Stimulated activated naive B cell treated with anti-CD40 and anti-IgM and Interleukin-4, amounts not matched to agents 10 μg/mL and 1 μg/mL and 100 μg/mL, for 72 hours (primary cell): ENCODE measurements at regions not wholly inside any gene's neighbourhood (a gene's known extent, or its start where the extent isn't known, plus 50 kb on each side); places are given as distances from the start of the nearest gene placed in this dataset.

Source experiments
- ATAC-seq, 2 donors: fragments of 150-1000 bp; cut with Tn5 transposase; replicated peaks; 2 replicates each; pipeline ENCODE4 v1.10.0; 2021; ENCODE audit warnings: moderate library complexity in 1 of 2
- DNase-seq: peaks from one replicate; pipeline ENCODE4 v3.0.0; 2021
- H3K27ac Mint-ChIP-seq: one replicate; pipeline ENCODE4 v1.8.0; 2022; ENCODE audit warnings: mild to moderate bottlenecking, mixed read lengths
- H3K27me3 Mint-ChIP-seq, 2 donors: one replicate each; pipeline ENCODE4 v1.8.0; 2022; ENCODE audit warnings: mixed read lengths in 2 of 2
- H3K36me3 Mint-ChIP-seq, 2 donors: one replicate each; pipeline ENCODE4 v1.8.0; 2022; ENCODE audit warnings: mixed read lengths in 2 of 2, mild to moderate bottlenecking in 1 of 2
- H3K4me1 Mint-ChIP-seq, 2 donors: one replicate each; pipeline ENCODE4 v1.8.0; 2022; ENCODE audit warnings: mixed read lengths in 2 of 2, mild to moderate bottlenecking in 1 of 2
- H3K4me3 Mint-ChIP-seq, 2 donors: one replicate each; pipeline ENCODE4 v1.8.0; 2022; ENCODE audit warnings: mild to moderate bottlenecking in 2 of 2, mixed read lengths in 2 of 2, moderate library complexity in 1 of 2
- H3K9me3 Mint-ChIP-seq, 2 donors: one replicate each; pipeline ENCODE4 v1.8.0; 2022; ENCODE audit warnings: mixed read lengths in 2 of 2, mild to moderate bottlenecking in 1 of 2

DNA sequence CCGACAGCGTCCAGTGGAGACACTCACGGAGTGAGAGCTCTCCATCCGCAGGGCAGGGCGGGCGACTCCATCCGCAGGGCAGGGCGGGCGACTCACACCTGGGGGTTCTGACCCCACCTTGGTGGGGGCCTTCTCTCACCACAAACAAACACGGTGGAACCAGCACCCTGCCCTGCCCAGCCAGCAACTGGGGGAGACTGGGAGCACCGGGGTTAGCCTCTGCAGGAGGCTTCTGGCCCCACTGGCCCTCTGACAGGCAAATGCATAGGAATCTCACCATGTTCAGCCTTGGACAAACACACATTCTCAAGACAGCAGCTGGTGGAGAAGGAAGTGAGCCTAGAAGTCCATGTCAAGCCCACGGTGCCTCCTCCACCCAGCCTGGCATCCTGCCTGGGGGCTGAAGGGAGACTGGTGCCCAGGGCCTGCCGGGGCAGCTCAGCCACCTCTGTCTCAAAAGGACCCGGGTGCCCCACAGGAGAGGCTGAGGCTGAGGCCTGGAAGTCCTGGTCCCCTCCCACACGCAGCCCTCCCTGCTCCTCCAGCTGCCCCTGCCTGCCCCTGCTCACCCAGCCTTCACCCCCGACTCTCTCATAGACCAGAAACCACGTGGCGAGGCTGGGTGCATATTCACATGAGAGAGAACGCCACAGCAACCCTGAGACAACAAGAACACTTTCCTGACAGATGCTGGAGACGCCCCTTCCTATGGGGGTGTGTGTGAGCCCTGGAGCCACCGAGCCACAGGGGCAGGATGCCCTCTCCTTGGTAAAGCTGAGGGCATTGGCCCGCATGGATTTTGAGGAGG is 98.4 kb upstream of the B3GAT1 start:
- no peaks in the 10 kb centered on the region for H3K27me3 Mint-ChIP-seq
- no peaks in the 10 kb centered on the region for H3K36me3 Mint-ChIP-seq
- H3K4me1 Mint-ChIP-seq: no peaks in the 10 kb centered on the region
- H3K4me3 Mint-ChIP-seq: no peak overlapping the region
- ATAC-seq: no peak
- no peak overlapping the region for H3K27ac Mint-ChIP-seq
- no peak for DNase-seq
- no peaks in the 10 kb centered on the region for H3K9me3 Mint-ChIP-seq

DNA sequence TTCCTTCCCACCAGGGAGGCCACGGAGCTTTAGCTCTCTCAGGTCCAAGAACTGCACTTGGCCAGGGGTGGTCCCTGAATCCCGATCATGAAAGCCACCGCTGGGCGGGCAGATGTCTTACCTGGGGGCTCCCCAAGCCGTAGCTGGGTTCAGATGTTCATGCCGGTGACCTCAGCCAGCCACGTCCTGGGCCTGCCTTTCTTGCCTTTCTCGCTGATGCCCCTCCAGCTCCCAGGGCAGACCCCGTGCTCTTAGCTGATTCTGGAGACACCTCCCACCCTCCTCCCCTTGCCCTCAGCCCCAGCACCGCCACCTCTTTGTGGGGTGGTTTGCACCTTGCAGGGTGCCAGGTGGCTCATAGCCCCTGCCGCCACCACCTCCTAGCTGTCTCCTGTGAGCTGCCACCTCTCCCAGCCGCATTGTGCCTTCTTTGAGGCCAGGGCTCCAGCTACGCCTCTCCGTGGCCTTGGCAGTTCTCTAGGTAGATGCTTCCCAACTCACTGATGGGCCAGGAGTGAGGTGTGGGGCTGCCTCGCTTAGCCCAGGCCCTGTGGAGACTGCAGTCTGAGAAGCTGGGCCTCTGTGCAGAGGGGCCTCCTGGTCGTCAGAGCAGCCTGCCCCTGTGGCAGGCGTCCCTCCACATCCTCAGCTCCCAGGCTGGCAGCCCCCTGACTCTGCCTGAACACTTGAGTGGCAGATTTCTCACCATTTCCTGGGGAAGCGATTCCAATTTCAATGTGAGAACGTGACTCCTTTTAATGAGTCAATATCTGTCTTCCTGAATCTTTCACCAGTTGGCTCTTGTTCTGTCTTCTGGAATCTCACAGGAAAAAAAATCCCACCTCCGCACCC is 97.6 kb upstream of the B3GAT1 start:
- Mint-ChIP-seq H3K9me3 (no peaks in the 10 kb centered on the region), H3K27ac (no peak overlapping the region), H3K27me3 (peaks cover 0 to 2% of the 10 kb centered on the region in 2 donors), H3K4me3 (no peak overlapping the region), H3K36me3 (no peaks in the 10 kb centered on the region), H3K4me1 (no peaks in the 10 kb centered on the region)
- DNase-seq (no peak), ATAC-seq (no peak)

DNA sequence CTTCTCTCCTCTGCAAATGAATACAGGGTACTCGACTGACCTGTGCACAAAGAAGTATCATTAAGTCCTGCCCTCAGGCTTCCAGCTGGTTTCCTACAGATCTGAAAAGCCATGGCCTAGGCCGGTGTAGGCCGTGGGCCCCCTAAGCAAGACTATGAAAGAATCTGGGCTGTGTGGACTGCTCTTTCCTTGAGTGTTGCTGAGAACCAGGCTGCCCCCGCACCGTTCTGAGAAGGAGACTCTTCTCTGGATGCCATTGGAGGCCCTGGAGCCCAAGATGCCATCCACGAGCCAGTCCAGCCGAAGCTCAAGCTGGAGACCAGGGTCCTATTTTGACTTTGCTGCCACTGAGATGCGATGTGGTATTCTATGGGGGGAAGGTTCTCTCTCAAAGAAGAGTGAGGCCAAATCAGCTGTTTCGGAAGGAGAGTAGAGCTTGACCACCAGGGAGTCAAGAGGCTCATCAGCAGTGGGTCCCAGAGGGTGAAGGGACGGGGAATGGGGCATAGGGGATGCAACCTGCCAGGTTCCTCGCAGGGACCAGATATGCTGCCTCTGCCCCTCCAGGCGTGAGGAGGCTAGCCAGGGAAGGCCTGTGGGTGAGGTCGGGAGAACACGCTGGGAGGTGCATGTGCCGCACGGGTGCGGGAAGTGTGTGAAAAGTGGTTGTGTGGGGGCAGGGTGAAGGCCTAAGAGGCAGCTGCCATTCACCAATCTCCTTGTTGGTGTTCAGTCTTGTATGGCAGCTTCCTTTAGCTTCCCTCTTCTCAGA is 96.4 kb upstream of the B3GAT1 start:
- DNase-seq (no peak), ATAC-seq (no peak)
- H3K36me3 Mint-ChIP-seq: no peaks in the 10 kb centered on the region
- peaks cover 5 to 9% of the 10 kb centered on the region in 2 donors for H3K27me3 Mint-ChIP-seq
- H3K9me3 Mint-ChIP-seq: no peaks in the 10 kb centered on the region
- H3K27ac Mint-ChIP-seq: no peak overlapping the region
- H3K4me3 Mint-ChIP-seq: no peak overlapping the region
- no peaks in the 10 kb centered on the region for H3K4me1 Mint-ChIP-seq

DNA sequence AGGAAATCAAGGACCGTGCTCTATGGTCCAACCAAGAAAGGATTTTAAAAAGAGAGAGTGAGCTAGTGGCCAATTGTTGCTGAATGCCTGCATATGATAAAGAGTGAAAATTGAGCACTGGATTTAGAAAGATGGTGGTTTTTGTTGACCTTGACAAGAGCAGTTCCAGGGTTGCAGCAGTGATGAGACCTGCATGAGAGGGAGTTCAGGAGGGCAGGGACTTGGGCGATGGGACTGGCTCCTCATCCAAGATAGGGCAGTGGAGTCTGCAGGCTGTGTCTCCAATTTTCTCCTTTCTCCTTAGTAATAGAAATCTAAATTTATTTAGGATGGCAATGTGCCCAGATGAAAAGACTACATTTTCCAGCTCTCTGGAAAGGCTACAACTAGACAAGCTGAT is 94.0 kb upstream of the B3GAT1 start:
- Mint-ChIP-seq H3K27me3 (peaks cover 5 to 9% of the 10 kb centered on the region in 2 donors), H3K9me3 (no peaks in the 10 kb centered on the region), H3K36me3 (no peaks in the 10 kb centered on the region), H3K4me1 (no peaks in the 10 kb centered on the region), H3K27ac (no peak overlapping the region), H3K4me3 (no peak overlapping the region)
- no peak for DNase-seq
- ATAC-seq: no peak

DNA sequence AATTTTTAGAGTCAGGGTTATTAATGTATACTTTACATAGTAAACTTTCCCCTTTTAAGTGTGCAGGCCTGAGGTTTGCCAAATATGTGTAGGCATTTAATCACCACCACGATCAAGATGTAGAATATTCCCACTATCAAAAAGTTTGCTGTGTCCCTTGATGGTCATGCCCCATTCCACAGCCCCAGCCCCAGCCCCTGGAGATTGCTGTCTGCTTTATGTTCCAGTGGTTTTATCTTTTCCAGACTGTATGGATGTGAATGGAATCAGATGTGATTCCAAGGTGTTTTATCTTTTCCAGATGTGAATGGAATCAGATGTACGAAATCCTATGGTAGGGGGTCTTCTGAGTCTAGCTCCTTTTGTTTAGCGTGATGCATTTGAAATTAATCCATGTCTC is 93.1 kb upstream of the B3GAT1 start:
- H3K4me1 Mint-ChIP-seq: no peaks in the 10 kb centered on the region

DNA sequence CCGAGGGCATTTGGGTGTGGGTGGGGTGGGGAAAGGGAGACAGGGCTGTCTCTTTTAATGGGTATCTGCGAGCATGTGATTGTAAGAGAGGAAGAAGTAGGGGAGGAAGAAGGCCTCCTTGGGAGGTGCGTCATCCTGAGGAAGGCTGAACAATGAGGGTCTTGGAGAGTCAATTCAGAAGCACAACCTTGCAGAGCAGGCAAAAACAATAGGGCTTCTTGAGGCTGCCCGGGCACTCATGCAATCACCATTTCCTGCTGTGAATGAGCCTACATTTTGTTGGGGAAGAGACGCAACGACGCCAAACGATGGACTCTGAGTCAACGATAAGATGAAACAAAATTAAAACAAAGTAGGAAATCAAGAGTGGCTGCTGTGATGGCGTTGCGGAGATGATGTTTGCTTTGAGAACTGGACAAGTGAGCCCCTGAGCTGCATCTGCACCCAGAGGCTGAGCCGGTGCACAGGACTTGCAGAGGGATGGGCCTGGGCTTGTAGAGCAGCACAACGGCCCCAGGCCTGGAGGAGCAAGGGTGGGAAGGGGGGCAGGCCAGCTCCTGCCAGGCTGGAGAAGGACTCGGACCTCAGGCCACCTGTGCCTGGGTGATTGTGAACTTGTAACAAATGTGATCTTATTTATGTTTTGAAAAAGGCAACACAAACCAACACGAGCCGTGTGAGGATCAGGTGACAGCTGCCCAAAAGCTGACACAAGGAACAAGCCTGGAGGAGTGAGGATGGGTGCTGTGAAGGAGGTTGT is 92.3 kb upstream of the B3GAT1 start:
- no peak for DNase-seq
- no peaks in the 10 kb centered on the region for H3K9me3 Mint-ChIP-seq
- no peak for ATAC-seq

More for the DNA sequence above, 93.1 kb upstream of the B3GAT1 start:
- Mint-ChIP-seq H3K27ac (no peak overlapping the region), H3K4me3 (no peak overlapping the region), H3K9me3 (no peaks in the 10 kb centered on the region), H3K27me3 (peaks cover 5 to 9% of the 10 kb centered on the region in 2 donors), H3K36me3 (no peaks in the 10 kb centered on the region)
- no peak for DNase-seq
- no peak for ATAC-seq

DNA sequence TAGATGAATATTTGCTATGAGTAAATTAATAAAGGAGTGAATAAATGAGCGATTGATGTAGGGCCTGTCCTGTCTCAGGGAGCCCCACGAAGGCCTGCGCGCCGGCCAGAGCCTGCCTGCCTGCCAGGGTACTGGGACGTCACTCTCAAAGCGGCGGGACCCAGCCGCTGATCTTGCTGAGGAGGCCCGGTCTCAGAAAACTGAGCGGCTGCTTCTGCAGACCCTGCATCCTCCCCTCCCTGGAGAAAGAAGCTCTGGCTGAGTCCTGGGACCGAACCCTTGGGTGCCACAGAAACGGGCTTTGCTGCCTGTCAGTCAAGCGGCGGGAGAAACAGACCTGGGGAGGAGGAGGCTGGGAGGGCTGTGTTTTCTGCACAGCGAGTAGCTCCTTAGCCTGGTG is 91.6 kb upstream of the B3GAT1 start:
- ATAC-seq: no peak
- DNase-seq: no peak
- Mint-ChIP-seq H3K27ac (no peak overlapping the region), H3K27me3 (peaks cover 5 to 9% of the 10 kb centered on the region in 2 donors), H3K9me3 (no peaks in the 10 kb centered on the region), H3K4me1 (no peaks in the 10 kb centered on the region), H3K4me3 (no peak overlapping the region), H3K36me3 (no peaks in the 10 kb centered on the region)

More for the DNA sequence above, 92.3 kb upstream of the B3GAT1 start:
- Mint-ChIP-seq H3K27ac (no peak overlapping the region), H3K4me3 (no peak overlapping the region), H3K36me3 (no peaks in the 10 kb centered on the region), H3K27me3 (peaks cover 5 to 9% of the 10 kb centered on the region in 2 donors), H3K4me1 (no peaks in the 10 kb centered on the region)

DNA sequence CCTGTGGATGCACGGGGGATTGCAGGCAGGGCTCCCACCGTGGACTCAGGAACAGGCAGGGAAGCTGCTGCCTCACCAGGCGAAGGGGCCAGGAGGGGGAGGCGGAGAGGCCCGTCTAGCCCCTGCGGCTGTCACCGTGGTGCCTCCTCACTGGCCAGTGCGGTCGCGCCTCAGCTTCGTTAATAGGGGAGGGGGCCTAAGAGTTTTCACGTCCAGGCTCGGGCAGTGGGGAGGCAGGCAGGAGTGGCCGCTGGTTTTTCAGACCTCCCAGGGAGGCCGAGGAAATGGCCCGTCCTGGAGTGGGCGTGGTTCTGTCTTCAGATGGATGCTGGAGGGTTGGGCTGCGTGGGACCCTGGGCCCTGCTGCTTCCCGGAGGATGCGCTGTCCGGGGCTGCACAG is 91.1 kb upstream of the B3GAT1 start:
- no peak overlapping the region for H3K27ac Mint-ChIP-seq
- no peak for ATAC-seq

DNA sequence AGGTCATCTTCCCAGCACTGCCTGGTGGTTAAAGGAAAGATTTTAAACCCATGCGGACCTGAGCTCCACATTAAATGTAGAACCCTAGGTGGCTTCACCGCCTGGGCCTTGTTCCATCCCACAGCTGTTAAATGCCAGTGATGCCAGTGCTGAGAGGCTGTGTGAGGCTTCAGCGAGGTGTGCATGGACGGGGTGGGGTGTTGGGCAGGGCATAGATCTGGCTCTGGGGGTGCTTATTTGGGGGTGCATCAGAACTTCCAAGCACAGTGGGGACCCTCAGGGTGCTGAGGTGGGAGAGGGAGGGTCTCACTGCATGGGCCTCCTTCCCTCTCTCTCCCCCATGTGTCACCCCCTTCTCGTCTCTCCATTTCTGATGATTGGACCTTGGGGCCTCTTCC is 90.1 kb upstream of the B3GAT1 start:
- ATAC-seq: no peak
- peaks cover 5 to 9% of the 10 kb centered on the region in 2 donors for H3K27me3 Mint-ChIP-seq

More for the DNA sequence above, 91.1 kb upstream of the B3GAT1 start:
- Mint-ChIP-seq H3K27me3 (peaks cover 5 to 9% of the 10 kb centered on the region in 2 donors), H3K36me3 (no peaks in the 10 kb centered on the region), H3K4me1 (no peaks in the 10 kb centered on the region), H3K9me3 (no peaks in the 10 kb centered on the region), H3K4me3 (no peak overlapping the region)
- DNase-seq: no peak

DNA sequence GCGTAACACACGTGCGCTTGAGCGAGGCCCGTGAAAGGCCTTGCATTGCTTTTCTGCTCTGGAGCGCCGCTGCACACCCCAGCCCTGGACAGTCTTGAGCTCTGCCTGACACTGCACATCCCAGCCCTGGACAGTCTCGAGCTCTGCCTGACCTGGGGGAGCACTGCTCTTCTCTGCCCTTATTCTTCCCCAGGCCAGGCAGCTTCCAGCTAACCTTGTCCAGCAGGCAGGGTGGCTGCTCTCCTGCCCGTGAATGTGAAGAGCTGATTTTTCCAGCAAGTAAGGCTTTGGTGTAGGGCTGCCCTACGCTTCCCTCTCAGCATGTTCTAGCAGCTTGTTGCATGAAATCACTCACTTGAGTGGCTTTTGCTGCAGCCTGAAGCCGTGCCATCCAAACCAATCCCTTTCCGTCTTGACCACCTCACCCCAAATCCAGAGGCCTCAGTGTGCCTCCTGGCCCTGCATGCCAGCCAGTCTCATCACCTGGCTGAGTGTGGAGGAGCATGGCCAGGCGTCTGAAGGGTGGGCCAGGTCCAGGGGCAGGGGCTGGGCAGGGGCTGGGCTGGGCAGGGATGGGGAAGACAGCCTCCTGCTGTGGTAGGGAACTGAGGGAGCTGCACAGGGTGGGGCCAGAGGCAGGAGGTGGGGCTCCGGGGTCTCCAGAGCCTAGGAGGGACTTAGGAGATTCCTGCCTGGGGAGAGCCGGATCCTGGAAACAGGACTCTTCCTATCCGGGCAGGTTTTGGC is 89.5 kb upstream of the B3GAT1 start:
- Mint-ChIP-seq H3K36me3 (no peaks in the 10 kb centered on the region), H3K27ac (no peak overlapping the region), H3K4me1 (no peaks in the 10 kb centered on the region), H3K9me3 (peaks cover 3 to 8% of the 10 kb centered on the region in 2 donors), H3K27me3 (peaks cover 5 to 9% of the 10 kb centered on the region in 2 donors), H3K4me3 (no peak overlapping the region)
- no peak for DNase-seq
- no peak for ATAC-seq

More for the DNA sequence above, 90.1 kb upstream of the B3GAT1 start:
- H3K9me3 Mint-ChIP-seq: peaks cover 0 to 4% of the 10 kb centered on the region in 2 donors
- no peak overlapping the region for H3K4me3 Mint-ChIP-seq
- H3K36me3 Mint-ChIP-seq: no peaks in the 10 kb centered on the region
- H3K4me1 Mint-ChIP-seq: no peaks in the 10 kb centered on the region
- DNase-seq: no peak
- no peak overlapping the region for H3K27ac Mint-ChIP-seq

DNA sequence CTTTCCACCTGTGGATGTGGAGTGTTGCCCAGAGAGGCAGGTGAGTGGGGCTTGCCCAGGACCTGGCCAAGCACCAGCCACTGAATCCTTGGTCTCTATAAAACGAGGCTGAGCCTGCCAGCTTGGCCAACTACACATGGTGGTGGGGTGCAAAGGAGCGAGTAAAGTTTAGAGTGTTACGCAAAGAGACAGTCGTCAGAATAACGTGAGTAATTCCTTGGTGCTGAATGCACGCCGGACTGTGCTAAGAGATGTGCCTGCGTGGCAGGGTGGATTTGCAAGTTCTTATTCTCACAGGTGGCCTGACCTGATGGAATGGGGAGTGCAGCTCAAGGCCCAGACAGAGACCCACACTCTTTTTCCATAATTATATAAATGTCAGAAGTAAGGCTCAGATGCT is 88.6 kb upstream of the B3GAT1 start:
- Mint-ChIP-seq H3K9me3 (peaks cover 6 to 9% of the 10 kb centered on the region in 2 donors), H3K4me3 (no peak overlapping the region), H3K27me3 (peaks cover 5 to 9% of the 10 kb centered on the region in 2 donors), H3K27ac (no peak overlapping the region), H3K4me1 (no peaks in the 10 kb centered on the region), H3K36me3 (no peaks in the 10 kb centered on the region)
- no peak for ATAC-seq
- no peak for DNase-seq

DNA sequence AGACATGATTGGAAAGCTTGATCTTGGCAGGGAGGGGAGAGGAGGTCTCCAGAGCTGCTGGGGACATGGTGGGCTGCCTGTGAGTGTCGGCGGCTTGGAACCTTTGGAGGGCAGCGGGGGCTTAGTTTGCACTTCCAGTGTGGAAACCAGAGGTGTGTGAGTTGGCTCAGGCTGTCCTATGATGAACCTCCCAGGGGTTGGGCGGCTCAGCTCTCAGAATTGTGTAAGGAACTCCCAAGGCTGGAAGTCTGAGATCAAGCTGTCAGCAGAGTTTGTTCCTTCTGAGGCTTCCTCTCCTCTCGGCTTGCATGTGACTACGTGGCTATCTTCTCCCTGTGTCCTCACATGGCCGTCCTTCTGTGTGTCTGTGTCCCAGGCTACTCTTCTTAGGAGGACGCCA is 87.9 kb upstream of the B3GAT1 start:
- no peak for ATAC-seq
- H3K27ac Mint-ChIP-seq: no peak overlapping the region
- no peaks in the 10 kb centered on the region for H3K4me1 Mint-ChIP-seq
- peaks cover 5 to 14% of the 10 kb centered on the region in 2 donors for H3K27me3 Mint-ChIP-seq
- peaks cover 0 to 5% of the 10 kb centered on the region in 2 donors for H3K36me3 Mint-ChIP-seq
- no peak for DNase-seq
- H3K9me3 Mint-ChIP-seq: peaks cover 11 to 15% of the 10 kb centered on the region in 2 donors
- no peak overlapping the region for H3K4me3 Mint-ChIP-seq
